ENCODE measurements at regions not wholly inside any gene's neighbourhood (a gene's known extent, or its start where the extent isn't known, plus 50 kb on each side); places are given as distances from the start of the nearest gene placed in this dataset.

DNA sequence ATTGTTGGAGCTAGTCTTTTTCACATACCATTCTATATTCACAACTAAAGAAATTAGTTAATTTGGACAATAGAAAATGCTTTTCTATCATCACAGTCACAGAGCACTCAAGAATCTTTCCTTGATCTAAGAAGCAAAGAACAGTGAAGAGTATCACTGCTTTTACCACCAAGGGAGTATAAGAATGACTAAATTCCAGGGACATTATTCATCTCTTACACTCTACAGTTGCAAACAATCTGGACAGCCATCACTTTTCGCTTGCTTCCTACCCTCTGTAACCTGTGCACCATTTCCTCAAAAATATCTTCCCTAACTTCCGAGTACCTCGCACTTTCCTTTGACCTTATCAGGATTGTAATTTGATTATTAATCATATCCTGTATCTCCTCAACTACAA lies 359.5 kb upstream of the TMCO5A start:
- no peak overlapping the region for H3K4me3 Mint-ChIP-seq
- no peaks in the 10 kb centered on the region for H3K4me1 Mint-ChIP-seq (ENCODE audit: low read depth)
- no peaks in the 10 kb centered on the region for H3K9me3 Mint-ChIP-seq
- H3K27me3 Mint-ChIP-seq (ENCODE audit: low read depth): no peaks in the 10 kb centered on the region
- ATAC-seq (replicated peaks in 1 of 2) (no peak), DNase-seq (no peak)
- no peak overlapping the region for H3K27ac Mint-ChIP-seq
- H3K36me3 Mint-ChIP-seq (ENCODE audit: insufficient read depth in 2 of 2): no peaks in the 10 kb centered on the region

DNA sequence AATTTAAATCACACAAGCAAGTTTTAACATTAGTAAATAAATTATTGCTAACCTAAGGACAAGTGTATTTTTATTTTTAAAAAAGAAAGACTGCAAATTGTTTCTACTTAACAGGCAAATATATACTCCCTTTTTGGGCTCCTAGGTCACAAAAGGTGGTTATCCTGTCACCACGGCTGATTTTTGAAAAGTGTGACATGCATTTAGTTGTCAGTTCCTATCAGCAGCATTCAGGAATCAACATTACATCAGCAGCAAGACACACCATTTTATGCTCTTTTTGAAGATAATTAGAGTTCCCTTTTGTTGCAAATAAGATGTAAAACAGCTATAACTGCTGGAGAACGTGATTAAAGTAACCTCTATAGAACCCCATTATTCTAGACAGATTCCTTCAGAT lies 357.5 kb upstream of the TMCO5A start:
- no peaks in the 10 kb centered on the region for H3K27me3 Mint-ChIP-seq (ENCODE audit: low read depth)
- no peak overlapping the region for H3K27ac Mint-ChIP-seq
- no peaks in the 10 kb centered on the region for H3K4me1 Mint-ChIP-seq (ENCODE audit: low read depth)
- no peak for DNase-seq
- no peaks in the 10 kb centered on the region for H3K36me3 Mint-ChIP-seq (ENCODE audit: insufficient read depth in 2 of 2)
- H3K9me3 Mint-ChIP-seq: no peaks in the 10 kb centered on the region
- no peak overlapping the region for H3K4me3 Mint-ChIP-seq
- ATAC-seq (replicated peaks in 1 of 2): no peak

DNA sequence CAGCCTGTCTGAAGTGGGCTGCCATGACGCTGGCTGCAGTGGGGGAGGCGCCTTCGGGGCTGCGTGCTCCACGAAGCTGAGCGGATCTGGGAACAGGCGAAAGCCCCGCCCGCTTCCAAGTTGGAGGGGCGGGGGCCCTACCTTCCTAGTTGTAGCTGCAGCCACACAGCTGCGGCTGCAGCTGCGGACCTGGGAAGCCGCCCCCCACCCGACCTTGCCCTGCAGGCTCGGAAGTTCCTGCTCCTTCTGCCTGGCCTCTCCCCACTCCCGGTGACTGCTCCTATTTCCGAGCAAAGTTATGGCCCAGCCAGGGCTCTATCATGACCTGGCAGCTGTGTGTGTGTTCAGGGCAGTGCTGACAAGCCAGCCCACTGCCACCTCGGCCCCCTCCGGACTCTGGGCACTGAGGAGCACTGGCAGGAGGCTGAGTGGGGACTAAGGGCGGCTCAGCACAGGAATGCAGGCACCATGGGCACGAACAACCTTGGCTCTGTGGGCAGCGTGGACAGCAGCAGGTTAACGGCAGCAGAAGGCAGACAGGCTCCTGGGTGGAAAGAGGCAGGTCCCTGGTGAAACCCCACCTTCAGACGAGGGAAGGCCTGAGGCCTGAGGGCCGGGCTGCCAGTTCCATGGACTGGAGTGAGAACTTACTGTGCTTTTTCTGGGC lies 352.4 kb upstream of the TMCO5A start:
- DNase-seq (no peak), ATAC-seq (replicated peaks in 1 of 2) (no peak)
- Mint-ChIP-seq H3K27me3 (ENCODE audit: low read depth) (no peaks in the 10 kb centered on the region), H3K9me3 (peaks cover 0 to 4% of the 10 kb centered on the region in 2 donors), H3K36me3 (ENCODE audit: insufficient read depth in 2 of 2) (no peaks in the 10 kb centered on the region), H3K27ac (no peak overlapping the region), H3K4me3 (no peak overlapping the region), H3K4me1 (ENCODE audit: low read depth) (no peaks in the 10 kb centered on the region)

DNA sequence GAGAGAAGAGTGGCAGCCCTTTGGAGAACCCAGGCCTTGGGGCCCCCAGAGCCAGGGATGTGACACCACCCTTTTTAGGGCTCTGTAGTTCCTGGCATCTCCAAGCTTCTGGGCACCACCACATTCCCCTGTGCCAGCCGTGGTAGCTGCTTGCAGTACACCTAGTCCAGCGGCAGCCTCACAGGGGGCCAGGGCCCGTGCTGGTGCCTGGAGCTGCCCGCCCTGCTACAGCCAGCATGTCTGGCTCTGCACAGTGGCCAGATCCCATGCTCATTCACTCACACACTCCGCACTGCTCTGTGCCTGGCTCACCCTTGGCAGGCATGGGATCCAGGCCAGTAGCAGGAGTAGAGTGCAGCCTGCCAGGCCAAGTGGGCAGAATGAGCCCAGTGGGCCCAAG lies 351.6 kb upstream of the TMCO5A start:
- Mint-ChIP-seq H3K4me1 (ENCODE audit: low read depth) (no peaks in the 10 kb centered on the region), H3K27ac (no peak overlapping the region), H3K9me3 (peaks cover 0 to 4% of the 10 kb centered on the region in 2 donors), H3K36me3 (ENCODE audit: insufficient read depth in 2 of 2) (no peaks in the 10 kb centered on the region), H3K4me3 (no peak overlapping the region), H3K27me3 (ENCODE audit: low read depth) (no peaks in the 10 kb centered on the region)
- DNase-seq (no peak), ATAC-seq (replicated peaks in 1 of 2) (no peak)

DNA sequence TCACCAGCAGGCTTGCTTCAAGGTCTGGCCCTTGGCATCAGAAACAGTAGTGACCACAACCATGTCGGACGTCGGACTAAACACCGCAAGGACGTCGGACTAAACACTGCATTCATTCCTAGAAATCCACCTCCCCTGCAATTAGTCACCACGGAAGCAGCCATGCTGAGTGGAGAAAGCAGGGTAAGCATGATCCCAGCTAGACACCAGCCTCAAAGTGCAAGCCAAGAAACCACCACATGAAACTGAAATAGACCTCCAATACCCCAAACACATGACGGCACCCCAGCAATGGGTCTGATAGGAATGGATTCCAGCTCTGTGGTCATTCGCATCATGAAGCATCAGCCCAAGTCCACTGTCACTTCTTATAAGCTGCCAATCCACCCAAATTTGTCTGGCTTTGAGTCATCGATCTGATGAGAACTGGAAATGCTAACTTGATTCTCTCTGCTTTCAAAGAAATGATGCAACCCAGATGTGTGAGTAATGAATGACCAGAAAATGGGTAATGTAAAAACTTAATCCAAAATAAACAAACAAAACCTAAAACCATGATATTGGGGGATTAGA lies 348.3 kb upstream of the TMCO5A start:
- H3K36me3 Mint-ChIP-seq (ENCODE audit: insufficient read depth in 2 of 2): no peaks in the 10 kb centered on the region
- H3K9me3 Mint-ChIP-seq: peaks cover 0 to 4% of the 10 kb centered on the region in 2 donors
- H3K27ac Mint-ChIP-seq: no peak overlapping the region
- ATAC-seq (replicated peaks in 1 of 2) (no peak), DNase-seq (no peak)
- H3K4me3 Mint-ChIP-seq: no peak overlapping the region
- H3K27me3 Mint-ChIP-seq (ENCODE audit: low read depth): no peaks in the 10 kb centered on the region
- H3K4me1 Mint-ChIP-seq (ENCODE audit: low read depth): no peaks in the 10 kb centered on the region

DNA sequence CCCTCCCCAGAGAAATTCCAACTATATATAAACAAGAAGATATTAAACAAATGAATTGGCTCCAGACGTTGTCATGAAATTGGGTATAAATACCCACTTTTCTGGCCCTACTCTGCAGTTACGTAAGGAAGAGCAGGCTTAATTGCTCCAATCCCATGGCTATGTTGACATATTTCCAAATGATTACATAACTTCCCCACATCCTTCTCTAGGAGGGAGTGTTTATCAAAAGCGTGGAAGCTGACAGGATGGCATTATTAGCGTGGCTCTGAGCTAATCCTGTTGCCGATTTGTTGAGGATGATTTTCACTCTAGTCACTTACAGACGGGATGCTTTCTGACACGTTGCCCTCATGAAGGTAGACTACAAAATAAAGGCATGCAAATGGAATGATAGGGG lies 347.5 kb upstream of the TMCO5A start:
- H3K27ac Mint-ChIP-seq: no peak overlapping the region
- no peaks in the 10 kb centered on the region for H3K4me1 Mint-ChIP-seq (ENCODE audit: low read depth)
- H3K9me3 Mint-ChIP-seq: peaks cover 0 to 4% of the 10 kb centered on the region in 2 donors
- no peaks in the 10 kb centered on the region for H3K36me3 Mint-ChIP-seq (ENCODE audit: insufficient read depth in 2 of 2)
- H3K4me3 Mint-ChIP-seq: no peak overlapping the region
- no peak for ATAC-seq (replicated peaks in 1 of 2)
- no peaks in the 10 kb centered on the region for H3K27me3 Mint-ChIP-seq (ENCODE audit: low read depth)
- no peak for DNase-seq

DNA sequence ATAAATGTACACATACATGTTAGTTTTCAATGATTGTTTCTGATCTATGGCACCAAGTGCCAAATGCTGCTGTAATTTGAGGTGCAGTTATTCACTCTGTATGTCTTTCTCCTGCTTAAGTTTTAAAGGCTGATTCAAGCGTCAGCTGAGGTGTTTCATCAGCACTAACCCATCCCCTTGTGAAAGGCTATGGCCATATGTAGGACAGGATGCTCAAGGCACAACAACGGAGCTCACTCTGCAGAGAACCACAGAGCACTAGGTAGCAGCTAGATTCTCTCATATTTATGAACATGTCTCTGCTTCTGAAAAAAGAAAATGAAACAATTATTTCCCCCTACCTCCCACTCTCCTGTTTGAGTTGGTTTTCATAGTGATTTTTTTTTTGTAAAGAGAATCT lies 340.0 kb upstream of the TMCO5A start:
- H3K36me3 Mint-ChIP-seq (ENCODE audit: insufficient read depth in 2 of 2): no peaks in the 10 kb centered on the region
- DNase-seq: no peak
- H3K27ac Mint-ChIP-seq: no peak overlapping the region
- H3K4me1 Mint-ChIP-seq (ENCODE audit: low read depth): no peaks in the 10 kb centered on the region
- no peak for ATAC-seq (replicated peaks in 1 of 2)
- no peak overlapping the region for H3K4me3 Mint-ChIP-seq
- no peaks in the 10 kb centered on the region for H3K9me3 Mint-ChIP-seq
- no peaks in the 10 kb centered on the region for H3K27me3 Mint-ChIP-seq (ENCODE audit: low read depth)

DNA sequence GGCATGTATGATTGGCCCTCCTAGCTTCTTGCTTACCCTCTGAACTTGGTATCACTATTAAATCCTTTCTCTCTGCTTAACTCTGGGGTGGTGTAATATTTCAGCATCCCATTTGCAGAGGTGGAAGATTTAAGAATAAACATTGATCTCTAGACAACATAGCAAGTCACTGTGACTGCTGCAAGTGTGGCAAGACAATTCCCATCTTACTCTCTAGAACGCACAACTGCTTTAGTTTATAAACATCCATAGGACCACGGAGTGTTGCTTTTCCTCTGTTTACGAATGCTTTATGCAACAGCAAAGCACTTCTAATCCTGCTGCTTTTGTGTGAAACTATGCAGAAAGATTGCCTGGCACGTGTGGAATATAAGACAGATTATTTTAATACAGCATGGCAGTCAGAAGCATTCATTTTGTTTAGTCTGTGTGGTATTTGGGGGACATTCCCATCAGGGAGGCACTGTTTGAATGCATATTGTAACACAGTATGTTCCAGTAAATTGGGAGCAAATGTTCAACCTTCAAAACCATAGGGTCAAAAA lies 338.9 kb upstream of the TMCO5A start:
- H3K27ac Mint-ChIP-seq: no peak overlapping the region
- ATAC-seq (replicated peaks in 1 of 2) (no peak), DNase-seq (no peak)
- H3K4me1 Mint-ChIP-seq (ENCODE audit: low read depth): no peaks in the 10 kb centered on the region
- no peaks in the 10 kb centered on the region for H3K36me3 Mint-ChIP-seq (ENCODE audit: insufficient read depth in 2 of 2)
- H3K4me3 Mint-ChIP-seq: no peak overlapping the region
- no peaks in the 10 kb centered on the region for H3K27me3 Mint-ChIP-seq (ENCODE audit: low read depth)
- H3K9me3 Mint-ChIP-seq: no peaks in the 10 kb centered on the region

DNA sequence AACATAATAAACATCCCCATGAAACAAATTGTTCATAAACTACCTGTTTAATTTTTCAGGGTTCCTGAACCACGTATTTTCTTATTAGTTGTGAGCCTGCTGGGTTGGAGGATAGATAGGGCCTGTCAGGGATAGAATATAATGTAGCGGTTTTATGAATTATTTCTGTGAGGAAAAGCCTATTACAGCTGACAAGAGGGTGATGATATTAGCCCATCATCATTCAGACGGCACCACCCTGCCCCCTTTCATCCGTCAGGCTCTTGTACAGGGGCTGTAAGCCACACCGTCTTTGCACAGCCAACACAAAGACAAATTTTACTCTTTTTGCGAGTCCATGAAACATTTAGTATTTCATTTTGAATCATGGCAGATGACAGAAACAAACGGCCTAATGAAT lies 335.3 kb upstream of the TMCO5A start:
- Mint-ChIP-seq H3K9me3 (no peaks in the 10 kb centered on the region), H3K27ac (no peak overlapping the region), H3K36me3 (ENCODE audit: insufficient read depth in 2 of 2) (no peaks in the 10 kb centered on the region), H3K4me3 (no peak overlapping the region), H3K4me1 (ENCODE audit: low read depth) (no peaks in the 10 kb centered on the region), H3K27me3 (ENCODE audit: low read depth) (no peaks in the 10 kb centered on the region)
- DNase-seq (no peak), ATAC-seq (replicated peaks in 1 of 2) (no peak)

DNA sequence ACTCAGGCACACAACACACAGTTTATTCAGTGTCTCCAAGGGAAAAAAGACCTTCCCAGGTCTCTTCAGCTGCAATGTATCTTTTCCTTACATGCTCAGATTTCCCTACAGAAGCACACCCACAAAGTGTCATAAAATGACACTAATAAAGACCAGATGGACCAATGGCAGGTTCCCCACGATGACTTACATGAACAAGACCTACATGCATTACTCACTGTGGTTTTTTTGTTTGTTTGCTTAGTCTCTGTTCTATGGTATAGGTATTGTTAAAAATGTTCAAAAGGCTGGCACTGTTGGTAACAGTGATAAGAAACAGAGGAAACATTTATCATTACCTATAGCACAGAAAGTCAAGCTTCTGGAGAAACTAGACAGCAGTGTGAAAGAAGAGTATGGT lies 318.2 kb upstream of the TMCO5A start:
- Mint-ChIP-seq H3K27me3 (ENCODE audit: low read depth) (no peaks in the 10 kb centered on the region), H3K4me3 (no peak overlapping the region), H3K4me1 (ENCODE audit: low read depth) (no peaks in the 10 kb centered on the region), H3K36me3 (ENCODE audit: insufficient read depth in 2 of 2) (no peaks in the 10 kb centered on the region), H3K9me3 (peaks cover 3% of the 10 kb centered on the region in 2 donors), H3K27ac (no peak overlapping the region)
- ATAC-seq (replicated peaks in 1 of 2): no peak
- DNase-seq: no peak

DNA sequence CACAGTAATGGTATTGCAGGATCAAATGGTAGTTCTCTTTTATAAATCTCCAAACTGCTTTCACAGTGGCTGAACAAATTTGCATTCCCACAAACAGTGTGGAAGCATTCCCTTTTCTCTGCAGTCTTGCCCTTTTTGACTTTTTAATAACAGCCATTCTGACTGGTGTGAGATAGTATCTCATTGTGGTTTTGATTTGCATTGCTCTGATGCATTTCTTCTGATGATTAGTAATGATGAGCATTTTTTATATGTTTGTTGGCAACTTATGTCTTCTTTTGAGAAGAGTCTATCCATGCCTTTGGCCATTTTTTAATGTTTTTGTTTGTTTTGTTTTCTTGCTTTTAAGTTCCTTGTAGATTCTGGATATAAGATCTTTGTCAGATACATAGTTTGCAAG lies 316.1 kb upstream of the TMCO5A start:
- H3K4me1 Mint-ChIP-seq (ENCODE audit: low read depth): no peaks in the 10 kb centered on the region
- H3K9me3 Mint-ChIP-seq: peaks cover 3% of the 10 kb centered on the region in 2 donors
- H3K27me3 Mint-ChIP-seq (ENCODE audit: low read depth): no peaks in the 10 kb centered on the region
- no peak for ATAC-seq (replicated peaks in 1 of 2)
- no peak overlapping the region for H3K4me3 Mint-ChIP-seq
- no peaks in the 10 kb centered on the region for H3K36me3 Mint-ChIP-seq (ENCODE audit: insufficient read depth in 2 of 2)
- DNase-seq: no peak
- no peak overlapping the region for H3K27ac Mint-ChIP-seq

DNA sequence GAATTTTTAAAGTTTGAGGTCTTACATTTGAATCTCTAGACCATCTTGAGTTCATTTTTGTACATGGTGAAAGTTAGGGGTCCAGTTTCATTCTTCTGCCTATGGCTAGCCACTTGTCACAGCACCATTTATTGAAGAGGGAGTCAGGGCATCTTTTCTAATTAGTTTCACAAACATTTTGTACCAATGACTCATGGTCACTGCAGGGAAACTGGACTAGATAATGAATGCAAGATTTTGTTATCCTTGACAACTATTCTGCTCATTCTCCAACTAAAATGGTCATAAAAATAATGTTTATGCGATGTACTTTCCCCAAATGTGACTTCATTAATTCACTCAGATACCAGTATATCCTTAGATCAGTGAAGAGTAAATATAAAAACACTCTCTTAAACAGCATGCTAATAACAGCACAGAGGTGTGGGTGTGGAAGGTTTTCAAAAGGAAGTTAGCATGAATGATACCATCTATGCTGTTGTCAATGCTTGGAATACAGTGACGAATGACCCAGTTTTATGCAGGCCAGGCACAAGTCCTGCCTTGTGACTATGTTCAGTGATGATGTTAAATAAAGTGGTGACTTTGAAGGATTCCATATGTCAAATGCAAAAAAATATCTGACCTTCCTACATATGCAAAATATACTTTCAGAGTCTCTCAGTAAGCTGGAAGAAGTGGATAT lies 314.9 kb upstream of the TMCO5A start:
- H3K9me3 Mint-ChIP-seq: peaks cover 3% of the 10 kb centered on the region in 2 donors
- no peak for DNase-seq
- H3K27ac Mint-ChIP-seq: no peak overlapping the region
- H3K36me3 Mint-ChIP-seq (ENCODE audit: insufficient read depth in 2 of 2): no peaks in the 10 kb centered on the region
- no peaks in the 10 kb centered on the region for H3K4me1 Mint-ChIP-seq (ENCODE audit: low read depth)
- H3K4me3 Mint-ChIP-seq: no peak overlapping the region
- ATAC-seq (replicated peaks in 1 of 2): no peak
- H3K27me3 Mint-ChIP-seq (ENCODE audit: low read depth): no peaks in the 10 kb centered on the region

DNA sequence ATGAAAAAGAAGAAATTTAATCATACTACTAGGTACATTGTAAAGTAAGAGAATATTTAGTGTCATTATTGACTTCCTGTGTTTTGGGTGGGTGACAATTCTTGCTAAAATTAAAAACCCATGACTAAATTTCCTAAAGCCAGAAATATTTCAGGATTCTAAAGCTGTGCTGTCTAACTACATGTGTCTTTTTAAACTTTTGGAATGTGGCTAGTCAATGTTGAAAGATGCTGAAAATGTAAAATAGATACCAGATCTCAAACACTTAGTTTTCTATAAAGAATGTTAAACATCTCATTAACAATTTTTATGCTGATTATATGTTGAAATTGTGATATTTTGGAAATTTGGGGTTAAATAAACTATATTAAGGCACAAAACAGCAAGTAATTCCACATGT lies 308.9 kb upstream of the TMCO5A start:
- no peak for DNase-seq
- Mint-ChIP-seq H3K36me3 (ENCODE audit: insufficient read depth in 2 of 2) (no peaks in the 10 kb centered on the region), H3K4me3 (no peak overlapping the region), H3K9me3 (peaks cover 0 to 3% of the 10 kb centered on the region in 2 donors), H3K4me1 (ENCODE audit: low read depth) (no peaks in the 10 kb centered on the region), H3K27me3 (ENCODE audit: low read depth) (no peaks in the 10 kb centered on the region), H3K27ac (no peak overlapping the region)
- ATAC-seq (replicated peaks in 1 of 2): no peak
